BE2C (cell line): ENCODE measurements at regions not wholly inside any gene's neighbourhood (a gene's known extent, or its start where the extent isn't known, plus 50 kb on each side); places are given as distances from the start of the nearest gene placed in this dataset.

Source experiments
- DNase-seq: peaks from one replicate; pipeline ENCODE4 v3.0.0-alpha.2; 2020
- H3K27me3 ChIP-seq: fragments of 250-450 bp; sonication (Bioruptor Pico); 2 replicates; pipeline ENCODE4 v1.5.1; 2020; ENCODE audit warnings: mild to moderate bottlenecking
- H3K36me3 ChIP-seq: fragments of 250-450 bp; sonication (Bioruptor Pico); 2 replicates; pipeline ENCODE4 v1.5.1; 2020; ENCODE audit warnings: mild to moderate bottlenecking
- H3K4me1 ChIP-seq: fragments of 250-450 bp; sonication (Bioruptor Pico); 2 replicates; pipeline ENCODE4 v1.5.1; 2020
- H3K4me3 ChIP-seq: 2 replicates; pipeline ENCODE4 v1.5.1; 2011; ENCODE audit warnings: low read depth, low read length
- H3K9me3 ChIP-seq: fragments of 250-450 bp; sonication (Bioruptor Pico); 2 replicates; pipeline ENCODE4 v1.5.1; 2020
- CTCF ChIP-seq: IDR thresholded peaks from 2 replicates; pipeline ENCODE4 v1.5.1; 2012; ENCODE audit warnings: mild to moderate bottlenecking, low read depth, low read length

GRCh38 chr1:217373761-217374701 is 256.9 kb downstream of the GPATCH2 start:
- no peaks in the 10 kb centered on the region for H3K4me1 ChIP-seq
- DNase-seq, result no peak
- H3K9me3 ChIP-seq, result no peaks in the 10 kb centered on the region
- H3K4me3 ChIP-seq, result no peak overlapping the region
- H3K27me3 ChIP-seq, result no peaks in the 10 kb centered on the region
- no peak for TF ChIP-seq CTCF
- no peaks in the 10 kb centered on the region for H3K36me3 ChIP-seq

- no peaks in the 10 kb centered on the region for H3K36me3 ChIP-seq
- no peaks in the 10 kb centered on the region for H3K4me1 ChIP-seq
- H3K4me3 ChIP-seq, result no peak overlapping the region
- H3K9me3 ChIP-seq, result no peaks in the 10 kb centered on the region
- DNase-seq, result no peak
- no peaks in the 10 kb centered on the region for H3K27me3 ChIP-seq
- no peak for TF ChIP-seq CTCF
These were observed 258.6 kb downstream of the GPATCH2 start for GRCh38 chr1:217372049-217372970.

GRCh38 chr1:217370757-217371156 is 260.1 kb downstream of the GPATCH2 start:
- Histone ChIP-seq H3K36me3 (no peaks in the 10 kb centered on the region), H3K4me1 (no peaks in the 10 kb centered on the region), H3K4me3 (no peak overlapping the region), H3K27me3 (no peaks in the 10 kb centered on the region), H3K9me3 (no peaks in the 10 kb centered on the region)
- DNase-seq, result no peak
- TF ChIP-seq CTCF, result no peak

GRCh38 chr1:217369996-217370551 is 260.8 kb downstream of the GPATCH2 start:
- H3K9me3 ChIP-seq, result no peaks in the 10 kb centered on the region
- no peak for TF ChIP-seq CTCF
- no peaks in the 10 kb centered on the region; the same call in 1 of the 2 replicates for H3K27me3 ChIP-seq
- no peaks in the 10 kb centered on the region for H3K36me3 ChIP-seq
- H3K4me3 ChIP-seq, result no peak overlapping the region
- H3K4me1 ChIP-seq, result no peaks in the 10 kb centered on the region
- DNase-seq, result no peak

GRCh38 chr1:217369271-217369981 is 261.5 kb downstream of the GPATCH2 start:
- no peaks in the 10 kb centered on the region for H3K4me1 ChIP-seq
- DNase-seq, result no peak

More at GRCh38 chr1:217369271-217369981, 261.5 kb downstream of the GPATCH2 start:
- Histone ChIP-seq H3K4me3 (no peak overlapping the region), H3K36me3 (no peaks in the 10 kb centered on the region), H3K9me3 (no peaks in the 10 kb centered on the region), H3K27me3 (no peaks in the 10 kb centered on the region; the same call in 1 of the 2 replicates)
- no peak for TF ChIP-seq CTCF
